ENCODE measurements at regions not wholly inside any gene's neighbourhood (a gene's known extent, or its start where the extent isn't known, plus 50 kb on each side); places are given as distances from the start of the nearest gene placed in this dataset.
"Not testable (repeated sequence)": the region's sequence is repeated elsewhere in the genome, so short reads cannot be mapped to it uniquely, and the experiment has no call there.

GRCh38 chr6:100300221-100300736 lies 164.4 kb downstream of the SIM1 start:
- Histone ChIP-seq H3K9ac (ENCODE audit: low read length in 3 of 3) (no peak overlapping the region), H3K4me3 (ENCODE audit: low read length in 3 of 3) (no peak overlapping the region), H3K9me3 (ENCODE audit: control insufficient read depth in 2 of 3, insufficient read depth in 1 of 3, low read length in 3 of 3) (no peaks in the 10 kb centered on the region), H3K36me3 (ENCODE audit: control insufficient read depth in 2 of 3, insufficient read depth in 3 of 3, low read length in 3 of 3) (no peaks in the 10 kb centered on the region), H3K27me3 (ENCODE audit: control insufficient read depth, insufficient read depth, low read length) (no peaks in the 10 kb centered on the region), H3K4me1 (ENCODE audit: control insufficient read depth in 2 of 3, insufficient read depth in 2 of 3, low read depth in 1 of 3, low read length in 3 of 3) (no peaks in the 10 kb centered on the region), H3K27ac (ENCODE audit: low read depth in 2 of 2, low read length in 2 of 2) (no peak overlapping the region)
- intact Hi-C loops (cut with DNase I): no loop called here
- DNase-seq: no peak
- TF ChIP-seq CTCF (IDR thresholded peaks at IDR 0.05; ENCODE audit: borderline replicate concordance, extremely low read depth, insufficient read depth): no peak
- FAIRE-seq: no peak

GRCh38 chr6:100296810-100297544 lies 167.7 kb downstream of the SIM1 start:
- FAIRE-seq (no peak), DNase-seq (no peak)
- no peak for TF ChIP-seq CTCF (IDR thresholded peaks at IDR 0.05; ENCODE audit: borderline replicate concordance, extremely low read depth, insufficient read depth)
- Histone ChIP-seq H3K27ac (ENCODE audit: low read depth in 2 of 2, low read length in 2 of 2) (no peak overlapping the region), H3K27me3 (ENCODE audit: control insufficient read depth, insufficient read depth, low read length) (no peaks in the 10 kb centered on the region), H3K9me3 (ENCODE audit: control insufficient read depth in 2 of 3, insufficient read depth in 1 of 3, low read length in 3 of 3) (no peaks in the 10 kb centered on the region), H3K9ac (ENCODE audit: low read length in 3 of 3) (no peak overlapping the region), H3K4me3 (ENCODE audit: low read length in 3 of 3) (no peak overlapping the region), H3K36me3 (ENCODE audit: control insufficient read depth in 2 of 3, insufficient read depth in 3 of 3, low read length in 3 of 3) (no peaks in the 10 kb centered on the region), H3K4me1 (ENCODE audit: control insufficient read depth in 2 of 3, insufficient read depth in 2 of 3, low read depth in 1 of 3, low read length in 3 of 3) (no peaks in the 10 kb centered on the region)
- intact Hi-C loops (cut with DNase I): no loop called here

GRCh38 chr6:100295172-100295571 lies 169.5 kb downstream of the SIM1 start:
- H3K9me3 ChIP-seq (ENCODE audit: control insufficient read depth in 2 of 3, insufficient read depth in 1 of 3, low read length in 3 of 3); DNase-seq; H3K27me3 ChIP-seq (ENCODE audit: control insufficient read depth, insufficient read depth, low read length); H3K9ac ChIP-seq (ENCODE audit: low read length in 3 of 3); FAIRE-seq; H3K27ac ChIP-seq (ENCODE audit: low read depth in 2 of 2, low read length in 2 of 2); H3K4me3 ChIP-seq (ENCODE audit: low read length in 3 of 3); H3K4me1 ChIP-seq (ENCODE audit: control insufficient read depth in 2 of 3, insufficient read depth in 2 of 3, low read depth in 1 of 3, low read length in 3 of 3); H3K36me3 ChIP-seq (ENCODE audit: control insufficient read depth in 2 of 3, insufficient read depth in 3 of 3, low read length in 3 of 3); intact Hi-C loops (cut with DNase I): not testable (repeated sequence)

GRCh38 chr6:100289285-100289684 lies 175.4 kb downstream of the SIM1 start:
- H3K27me3 ChIP-seq (ENCODE audit: control insufficient read depth, insufficient read depth, low read length): no peaks in the 10 kb centered on the region
- H3K9ac ChIP-seq (ENCODE audit: low read length in 3 of 3): no peak overlapping the region
- H3K36me3 ChIP-seq (ENCODE audit: control insufficient read depth in 2 of 3, insufficient read depth in 3 of 3, low read length in 3 of 3): no peaks in the 10 kb centered on the region
- H3K27ac ChIP-seq (ENCODE audit: low read depth in 2 of 2, low read length in 2 of 2): no peak overlapping the region
- no peak for FAIRE-seq
- TF ChIP-seq CTCF (IDR thresholded peaks at IDR 0.05; ENCODE audit: borderline replicate concordance, extremely low read depth, insufficient read depth): no peak
- no peaks in the 10 kb centered on the region for H3K4me1 ChIP-seq (ENCODE audit: control insufficient read depth in 2 of 3, insufficient read depth in 2 of 3, low read depth in 1 of 3, low read length in 3 of 3)
- H3K4me3 ChIP-seq (ENCODE audit: low read length in 3 of 3): no peak overlapping the region
- intact Hi-C loops (cut with DNase I): no loop called here
- DNase-seq: no peak
- H3K9me3 ChIP-seq (ENCODE audit: control insufficient read depth in 2 of 3, insufficient read depth in 1 of 3, low read length in 3 of 3): no peaks in the 10 kb centered on the region

Data from kidney (tissue), 13 donors.